ENCODE measurements at regions not wholly inside any gene's neighbourhood (a gene's known extent, or its start where the extent isn't known, plus 50 kb on each side); places are given as distances from the start of the nearest gene placed in this dataset.

DNA sequence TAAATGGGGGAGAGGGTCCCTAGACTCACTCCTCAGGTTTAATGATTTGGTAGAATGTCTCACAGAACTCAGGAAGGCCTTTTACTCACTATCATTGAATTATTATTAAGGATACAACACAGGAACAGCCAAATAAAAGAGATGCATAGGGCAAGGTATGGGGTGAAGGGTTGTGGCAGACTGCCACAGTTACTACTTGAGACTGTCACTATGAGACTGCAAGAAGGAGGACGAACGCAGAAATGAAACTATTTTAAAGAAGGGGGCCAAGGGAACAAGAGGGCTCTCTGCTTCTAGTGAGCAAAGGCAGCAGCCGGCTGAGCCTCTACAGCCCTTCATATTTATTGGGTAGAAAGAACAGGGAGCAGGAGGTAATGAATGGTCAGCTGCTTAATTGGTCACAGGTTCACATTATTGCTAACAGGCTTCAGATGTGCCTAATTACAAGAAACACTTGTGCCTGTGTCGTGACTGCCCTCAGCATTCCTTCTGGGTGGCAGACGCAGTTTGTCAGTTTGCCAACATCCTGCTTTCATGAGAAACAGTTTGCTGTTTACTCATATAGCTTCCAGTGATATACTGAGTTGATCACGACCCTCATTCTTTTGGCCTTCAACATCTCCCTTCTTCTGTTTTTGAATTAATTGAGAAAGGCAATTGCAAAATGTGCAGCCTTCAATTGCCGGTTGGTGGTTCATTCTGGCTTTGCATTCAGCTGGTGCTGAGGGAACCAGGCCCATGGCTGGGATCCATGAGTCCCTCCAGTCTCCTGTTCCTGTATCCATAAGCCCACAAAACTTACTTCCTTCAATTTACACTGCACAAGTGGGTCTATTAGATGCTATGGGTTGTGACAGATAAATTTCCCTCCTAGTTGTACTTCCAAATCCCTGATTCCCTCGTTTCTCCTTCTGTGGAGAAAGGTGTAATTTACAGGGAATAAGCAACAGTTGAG lies 82.8 kb upstream of the PLEKHG7 start:
- Histone ChIP-seq H3K4me1 (ENCODE audit: low read depth) (no peaks in the 10 kb centered on the region), H3K36me3 (ENCODE audit: low read depth) (no peaks in the 10 kb centered on the region), H3K9me3 (no peaks in the 10 kb centered on the region), H3K4me3 (no peak overlapping the region)
- TF ChIP-seq, protein P1, sequence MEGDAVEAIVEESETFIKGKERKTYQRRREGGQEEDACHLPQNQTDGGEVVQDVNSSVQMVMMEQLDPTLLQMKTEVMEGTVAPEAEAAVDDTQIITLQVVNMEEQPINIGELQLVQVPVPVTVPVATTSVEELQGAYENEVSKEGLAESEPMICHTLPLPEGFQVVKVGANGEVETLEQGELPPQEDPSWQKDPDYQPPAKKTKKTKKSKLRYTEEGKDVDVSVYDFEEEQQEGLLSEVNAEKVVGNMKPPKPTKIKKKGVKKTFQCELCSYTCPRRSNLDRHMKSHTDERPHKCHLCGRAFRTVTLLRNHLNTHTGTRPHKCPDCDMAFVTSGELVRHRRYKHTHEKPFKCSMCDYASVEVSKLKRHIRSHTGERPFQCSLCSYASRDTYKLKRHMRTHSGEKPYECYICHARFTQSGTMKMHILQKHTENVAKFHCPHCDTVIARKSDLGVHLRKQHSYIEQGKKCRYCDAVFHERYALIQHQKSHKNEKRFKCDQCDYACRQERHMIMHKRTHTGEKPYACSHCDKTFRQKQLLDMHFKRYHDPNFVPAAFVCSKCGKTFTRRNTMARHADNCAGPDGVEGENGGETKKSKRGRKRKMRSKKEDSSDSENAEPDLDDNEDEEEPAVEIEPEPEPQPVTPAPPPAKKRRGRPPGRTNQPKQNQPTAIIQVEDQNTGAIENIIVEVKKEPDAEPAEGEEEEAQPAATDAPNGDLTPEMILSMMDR (IDR thresholded peaks at IDR 0.05) = no peak
- ATAC-seq (no peak), DNase-seq (no peak)
- intact Hi-C loops (cut with DNase I, micrococcal nuclease) = no loop called here

DNA sequence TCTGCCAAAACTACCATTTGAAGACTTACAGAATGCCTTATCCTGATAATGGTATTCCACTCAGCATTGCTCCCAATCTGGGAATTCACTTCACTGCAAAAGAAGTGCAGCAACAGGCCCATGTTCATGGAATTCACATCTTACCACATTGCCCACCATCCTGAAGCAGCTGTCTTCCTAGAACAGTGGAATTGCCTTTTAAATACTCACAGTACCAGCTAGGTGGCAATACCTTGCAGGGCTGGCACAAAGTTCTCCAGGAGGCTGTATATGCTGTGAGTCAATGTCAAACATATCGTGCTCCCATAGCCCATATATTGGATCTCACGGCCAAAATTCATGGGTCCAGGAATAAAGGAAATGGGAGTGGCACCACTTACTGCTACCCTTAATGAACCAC lies 83.8 kb upstream of the PLEKHG7 start:
- H3K36me3 ChIP-seq (ENCODE audit: low read depth) = no peaks in the 10 kb centered on the region

GRCh38 chr12:92615703-92616102 lies 87.1 kb upstream of the PLEKHG7 start:
- intact Hi-C loops (cut with DNase I, micrococcal nuclease) = no loop called here
- Histone ChIP-seq H3K4me1 (ENCODE audit: low read depth) (no peaks in the 10 kb centered on the region), H3K4me3 (no peak overlapping the region), H3K9me3 (no peaks in the 10 kb centered on the region), H3K36me3 (ENCODE audit: low read depth) (no peaks in the 10 kb centered on the region)
- TF ChIP-seq, protein P1 (IDR thresholded peaks at IDR 0.05) = no peak
- no peak for DNase-seq
- ATAC-seq = no peak

More for the DNA sequence above, 83.8 kb upstream of the PLEKHG7 start:
- ATAC-seq (no peak), DNase-seq (no peak)
- TF ChIP-seq, protein P1 (IDR thresholded peaks at IDR 0.05) = no peak
- Histone ChIP-seq H3K4me1 (ENCODE audit: low read depth) (no peaks in the 10 kb centered on the region), H3K4me3 (no peak overlapping the region), H3K9me3 (no peaks in the 10 kb centered on the region)
- intact Hi-C loops (cut with DNase I, micrococcal nuclease) = no loop called here

- Histone ChIP-seq H3K9me3 (no peaks in the 10 kb centered on the region), H3K4me3 (no peak overlapping the region), H3K36me3 (ENCODE audit: low read depth) (no peaks in the 10 kb centered on the region), H3K4me1 (ENCODE audit: low read depth) (no peaks in the 10 kb centered on the region)
- DNase-seq (no peak), ATAC-seq (no peak)
- intact Hi-C loops (cut with DNase I, micrococcal nuclease) = no loop called here
- TF ChIP-seq, protein P1 (IDR thresholded peaks at IDR 0.05) = no peak
These were observed 87.7 kb upstream of the PLEKHG7 start for GRCh38 chr12:92615086-92615485.

- no peak for DNase-seq
- intact Hi-C loops (cut with DNase I, micrococcal nuclease) = no loop called here
- H3K4me1 ChIP-seq (ENCODE audit: low read depth) = no peaks in the 10 kb centered on the region
These were observed 88.3 kb upstream of the PLEKHG7 start for GRCh38 chr12:92614502-92614901.

More at GRCh38 chr12:92614502-92614901, 88.3 kb upstream of the PLEKHG7 start:
- Histone ChIP-seq H3K9me3 (no peaks in the 10 kb centered on the region), H3K4me3 (no peak overlapping the region), H3K36me3 (ENCODE audit: low read depth) (no peaks in the 10 kb centered on the region)
- TF ChIP-seq, protein P1 (IDR thresholded peaks at IDR 0.05) = no peak
- ATAC-seq = no peak

Data from mucosa of descending colon (tissue), 3 donors.